Activated CD4-positive, CD25-positive, alpha-beta regulatory T cell treated with anti-CD3 and anti-CD28 coated beads, Interleukin-2, amount 50 U/mL, for 16 hours (primary cell): ENCODE measurements at regions not wholly inside any gene's neighbourhood (a gene's known extent, or its start where the extent isn't known, plus 50 kb on each side); places are given as distances from the start of the nearest gene placed in this dataset.

ENCODE experiments used
- DNase-seq: peaks from one replicate; pipeline ENCODE4 v3.0.0-alpha.2; 2020; ENCODE audit warnings: low read depth, low spot score

DNA sequence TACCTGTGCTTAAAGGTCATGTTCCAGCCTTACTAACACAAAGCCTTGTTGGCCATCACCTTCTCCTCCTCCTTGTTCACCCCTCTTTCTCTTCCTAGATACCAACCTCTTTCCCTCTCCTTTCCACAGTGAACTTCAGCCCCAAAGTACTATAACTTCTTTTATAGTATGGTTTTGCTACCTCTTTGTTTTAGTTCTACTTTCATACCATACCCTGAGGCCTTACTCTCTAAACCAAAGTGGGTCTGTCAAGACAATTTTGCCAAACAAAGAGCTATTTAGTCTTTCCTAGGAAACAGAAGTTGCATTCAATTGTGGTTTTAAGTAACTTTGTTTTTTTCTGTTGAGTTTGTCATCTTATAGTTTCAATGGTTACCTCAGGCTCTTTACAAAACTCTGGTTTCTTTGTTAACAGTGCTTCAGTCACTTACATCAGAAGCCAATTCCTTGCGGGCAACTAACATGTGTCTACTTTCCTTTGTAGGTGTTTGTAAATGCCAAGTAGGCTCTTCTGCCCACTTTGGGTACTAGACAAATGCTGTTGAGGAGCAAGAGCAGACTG lies 623.9 kb upstream of the PKN2 start:
- no peak for DNase-seq

DNA sequence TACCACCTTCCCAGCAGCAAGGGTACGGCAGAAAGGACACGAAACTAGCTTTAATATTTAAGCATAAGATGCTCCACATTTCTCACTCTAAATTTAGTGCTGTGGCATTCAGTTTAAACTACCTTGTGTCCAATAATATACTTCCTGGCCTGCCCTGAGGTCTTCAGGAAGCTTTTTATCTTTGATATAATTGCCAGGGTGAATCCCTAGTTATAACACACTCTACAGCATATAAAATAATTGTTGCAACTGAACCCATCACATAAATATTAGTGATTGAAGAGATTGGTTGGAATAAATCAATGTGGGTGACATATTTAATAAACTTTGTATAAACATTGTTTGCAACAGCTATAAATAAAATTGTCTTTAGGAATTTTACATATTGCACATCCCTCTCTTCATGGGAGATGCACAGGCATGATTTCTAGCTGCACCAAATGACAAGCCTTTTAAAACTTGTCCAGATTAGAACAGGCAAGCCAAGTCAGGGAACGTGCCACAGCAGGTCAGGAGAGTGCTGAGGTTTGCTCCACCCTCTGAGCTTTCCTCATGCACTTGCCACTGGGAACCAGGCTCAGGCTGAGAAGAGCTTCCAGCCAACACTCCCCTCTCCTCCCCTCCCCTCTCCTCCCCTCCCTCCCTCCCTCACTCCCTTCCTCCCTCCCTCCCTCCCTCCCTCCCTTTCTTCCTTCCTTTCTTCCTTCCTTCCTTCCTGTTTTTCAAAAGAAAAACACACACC lies 623.2 kb upstream of the PKN2 start:
- DNase-seq = no peak

DNA sequence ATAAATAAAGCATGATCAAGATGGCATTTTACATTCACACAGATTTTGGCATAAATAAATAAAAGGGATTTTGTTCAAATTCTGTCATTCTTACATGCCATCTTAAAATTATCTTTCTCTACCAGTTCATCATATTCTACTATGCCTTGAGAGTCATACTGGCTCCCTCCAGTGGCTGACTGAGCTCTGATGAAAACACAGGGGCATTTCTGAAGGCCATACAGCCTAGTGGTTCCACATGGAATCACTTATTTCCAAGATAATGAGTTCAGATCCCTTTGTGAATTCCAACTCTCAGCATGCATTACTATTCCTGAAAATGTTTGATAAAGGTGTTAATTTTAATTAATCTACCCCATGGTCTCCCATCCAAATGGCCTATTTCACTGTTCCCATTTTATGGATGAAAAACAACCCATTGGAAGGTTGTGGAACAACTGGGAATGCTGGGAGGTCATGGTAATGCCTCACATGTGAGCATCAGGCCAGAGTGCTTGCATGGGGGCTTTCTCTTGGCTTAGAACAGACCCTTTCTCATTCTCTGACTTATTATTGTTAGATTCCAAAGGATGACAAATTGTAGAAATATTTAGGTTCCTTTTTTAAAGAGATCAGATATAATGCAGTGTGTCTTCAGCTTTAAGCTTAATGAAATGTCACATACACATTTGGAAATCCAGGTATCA lies 622.4 kb upstream of the PKN2 start:
- DNase-seq = no peak

GRCh38 chr1:88062650-88063153 lies 621.4 kb upstream of the PKN2 start:
- no peak for DNase-seq

GRCh38 chr1:88063605-88064004 lies 620.5 kb upstream of the PKN2 start:
- no peak for DNase-seq

DNA sequence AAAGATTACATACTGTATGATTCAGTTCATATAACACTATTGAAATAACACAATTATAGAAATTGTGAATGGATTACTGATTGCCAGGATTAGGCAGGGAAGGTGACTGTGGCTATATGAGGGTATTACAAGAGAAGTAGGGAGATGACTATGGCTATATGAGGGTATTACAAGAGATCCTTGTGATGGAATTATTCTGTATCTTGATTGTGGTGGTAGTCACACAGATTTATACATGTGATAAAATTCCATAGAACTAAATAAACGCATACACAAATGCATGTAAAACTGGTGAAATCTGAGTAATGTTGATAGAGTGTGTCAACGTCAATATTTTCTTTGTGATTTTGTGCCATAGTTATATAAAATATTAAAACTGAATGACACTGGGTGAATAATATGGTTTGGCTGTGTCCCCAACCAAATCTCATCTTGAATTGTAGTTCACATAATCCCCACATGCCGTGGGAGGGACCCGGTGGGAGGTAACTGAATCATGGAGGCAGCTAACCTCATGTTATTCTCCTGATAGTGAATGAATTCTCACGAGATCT lies 615.6 kb upstream of the PKN2 start:
- no peak for DNase-seq

DNA sequence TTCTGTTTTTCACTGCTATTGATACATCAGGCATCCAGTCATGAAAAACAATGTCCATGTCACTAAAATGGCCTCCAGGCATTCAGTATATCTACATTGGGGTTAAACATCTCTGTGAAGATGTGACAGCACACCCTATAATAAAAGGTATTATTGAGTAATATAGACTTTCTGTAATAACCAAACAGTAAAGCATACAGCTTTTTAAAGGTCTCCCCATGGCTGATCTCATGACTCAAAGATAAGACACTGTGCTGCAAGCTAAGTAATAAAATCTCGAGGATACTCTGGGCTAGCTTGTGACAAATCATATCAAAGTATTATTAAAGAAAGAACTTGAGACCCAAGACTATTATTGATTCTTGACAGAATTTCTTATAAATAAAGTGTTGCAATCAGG lies 613.1 kb upstream of the PKN2 start:
- no peak for DNase-seq

GRCh38 chr1:88074661-88075060 lies 609.4 kb upstream of the PKN2 start:
- DNase-seq = no peak

DNA sequence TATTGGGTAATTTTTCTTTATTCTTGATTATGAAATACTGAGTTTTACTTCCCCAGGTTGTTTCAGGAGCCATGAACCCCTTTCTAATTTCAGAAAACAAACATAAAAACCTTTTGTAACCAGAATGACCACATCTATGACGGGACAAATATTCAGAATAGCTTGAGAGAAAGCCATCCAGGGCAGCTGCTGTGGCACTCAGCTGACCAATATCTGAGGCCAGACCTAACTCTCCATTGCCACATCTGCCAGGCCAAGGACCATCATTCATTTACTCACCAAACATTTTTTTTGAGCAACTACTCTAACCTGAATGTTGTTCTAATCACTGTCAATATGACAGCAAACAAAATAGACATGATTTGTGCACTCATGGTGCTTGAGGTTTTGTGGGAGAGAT lies 608.3 kb upstream of the PKN2 start:
- no peak for DNase-seq

GRCh38 chr1:88079036-88079435 lies 605.0 kb upstream of the PKN2 start:
- DNase-seq = no peak

DNA sequence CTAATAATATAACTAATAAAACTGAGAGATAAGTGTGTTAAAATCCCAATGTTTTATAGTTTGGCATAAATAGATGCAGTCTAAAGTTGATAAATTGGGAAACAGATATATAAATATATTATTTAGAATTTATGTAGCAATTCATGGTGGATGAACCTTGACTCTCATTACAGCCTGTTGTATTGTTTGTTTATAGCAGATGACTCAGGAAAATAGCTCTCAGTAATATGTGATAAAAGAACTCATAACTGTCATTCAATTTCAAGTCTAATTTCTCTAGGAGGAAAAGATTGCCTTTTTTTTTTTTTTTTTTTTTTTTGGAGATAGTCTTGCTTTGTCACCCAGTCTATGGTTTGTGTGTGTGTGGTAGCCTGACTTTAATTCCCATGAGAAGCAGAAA lies 603.2 kb upstream of the PKN2 start:
- no peak for DNase-seq

DNA sequence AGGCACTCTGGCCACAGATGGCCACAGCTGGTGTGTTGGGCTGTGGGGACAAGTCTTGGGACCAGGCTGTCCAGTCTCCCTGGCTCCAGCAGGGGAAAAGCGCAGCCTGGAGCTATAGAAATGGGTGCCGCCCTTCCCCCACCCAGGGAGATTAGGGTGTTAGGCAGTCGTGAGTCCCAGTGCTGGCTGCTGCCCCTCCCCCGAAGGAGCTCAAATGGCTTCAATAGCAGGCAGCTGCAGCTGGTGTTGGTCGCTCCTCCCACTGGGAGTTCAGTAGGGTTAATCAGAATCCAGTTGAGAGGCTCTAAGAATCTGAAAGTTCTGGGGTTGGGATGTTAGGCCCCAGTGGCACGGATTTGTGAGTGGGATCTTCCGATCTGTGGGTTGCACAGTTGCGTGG lies 595.6 kb upstream of the PKN2 start:
- no peak for DNase-seq

DNA sequence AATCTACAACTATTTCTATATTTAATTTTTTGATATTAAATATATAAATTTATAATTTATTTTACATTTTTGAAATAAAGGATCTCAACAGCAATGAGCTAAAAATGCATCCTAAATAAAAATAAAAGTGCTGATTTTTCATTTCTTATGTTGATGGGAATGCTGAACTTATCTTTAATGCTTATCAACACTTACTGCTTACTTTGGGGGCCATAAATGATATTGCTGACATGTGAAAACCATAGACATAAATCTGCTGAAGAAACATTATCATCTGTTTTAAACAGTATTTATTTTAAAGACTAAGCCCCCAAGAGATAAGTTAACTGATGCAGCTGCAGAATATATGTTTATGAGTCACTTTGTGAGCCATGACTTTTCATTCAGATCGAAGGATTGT lies 594.1 kb upstream of the PKN2 start:
- no peak for DNase-seq

- no peak for DNase-seq
Measured at GRCh38 chr1:88098881-88099280, 585.2 kb upstream of the PKN2 start.

DNA sequence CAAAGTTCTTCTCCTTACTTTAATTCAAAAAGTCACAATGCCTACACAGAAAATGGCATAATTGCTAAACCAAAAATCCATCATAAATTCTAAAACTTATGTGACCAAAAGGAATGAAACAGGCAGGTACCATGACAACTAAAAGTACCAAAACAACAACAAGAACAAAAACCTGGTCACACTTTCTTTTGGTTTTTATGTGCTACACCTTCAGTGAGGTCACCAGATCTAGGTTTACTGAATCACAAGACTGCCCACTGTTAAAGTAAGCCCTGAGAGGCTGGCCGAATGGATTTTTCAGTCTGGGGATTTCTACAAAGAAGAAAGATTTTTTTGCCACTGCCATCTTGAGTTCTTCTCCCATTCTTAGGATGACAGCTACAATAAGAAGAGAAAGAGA lies 583.0 kb upstream of the PKN2 start:
- DNase-seq = no peak

DNA sequence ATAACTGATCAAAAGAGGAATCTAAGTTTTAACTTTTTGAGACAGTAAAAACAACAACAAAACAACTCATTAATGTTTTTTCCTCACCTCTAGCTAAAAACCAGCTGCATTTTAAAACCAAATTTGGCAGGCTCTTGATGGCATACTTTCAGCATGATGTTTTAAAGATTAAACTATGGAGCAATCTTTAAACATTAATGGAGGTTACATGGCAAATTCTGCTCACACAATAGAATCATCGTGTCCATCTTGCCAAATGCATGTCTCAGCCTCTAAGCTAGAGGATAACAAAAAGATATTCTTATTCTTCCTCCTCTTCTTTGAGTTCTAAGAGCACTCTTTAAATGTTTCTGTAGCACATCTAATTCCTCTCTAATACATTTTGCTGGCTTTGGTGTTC lies 579.8 kb upstream of the PKN2 start:
- DNase-seq = no peak

GRCh38 chr1:88104886-88105285 lies 579.2 kb upstream of the PKN2 start:
- no peak for DNase-seq

GRCh38 chr1:88111816-88112215 lies 572.3 kb upstream of the PKN2 start:
- no peak for DNase-seq

GRCh38 chr1:88117597-88117996 lies 566.5 kb upstream of the PKN2 start:
- no peak for DNase-seq

DNA sequence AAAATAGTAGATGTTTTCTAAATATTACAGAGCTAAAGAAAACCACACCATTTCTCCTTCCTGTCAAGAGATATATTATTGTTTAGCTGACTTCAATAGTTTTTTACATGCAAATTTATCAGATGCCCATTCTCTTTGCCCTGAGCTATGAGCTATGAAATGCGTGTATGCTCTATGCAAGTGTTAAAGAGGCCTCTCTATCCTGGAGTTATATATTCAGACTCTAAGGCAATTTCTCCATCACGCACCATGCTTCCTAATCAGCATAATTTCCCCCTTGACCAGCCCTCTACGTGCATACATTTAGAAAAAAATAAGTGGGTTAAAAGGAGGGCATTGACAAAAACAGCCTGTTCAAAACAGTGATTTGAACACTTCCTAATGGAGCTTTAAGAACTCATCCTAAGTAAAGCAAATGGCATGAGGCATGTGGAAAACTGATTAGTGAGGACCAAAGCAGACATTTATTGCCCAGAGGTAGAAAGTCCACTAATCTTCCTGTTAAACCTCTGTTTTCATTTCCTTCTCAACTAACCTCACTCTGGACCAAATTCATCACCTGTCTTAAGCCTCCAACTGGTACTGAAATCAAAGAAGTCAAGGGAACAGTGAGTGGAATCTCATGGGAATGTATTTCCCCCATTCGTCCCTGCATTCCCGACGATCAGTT lies 565.8 kb upstream of the PKN2 start:
- DNase-seq = no peak

DNA sequence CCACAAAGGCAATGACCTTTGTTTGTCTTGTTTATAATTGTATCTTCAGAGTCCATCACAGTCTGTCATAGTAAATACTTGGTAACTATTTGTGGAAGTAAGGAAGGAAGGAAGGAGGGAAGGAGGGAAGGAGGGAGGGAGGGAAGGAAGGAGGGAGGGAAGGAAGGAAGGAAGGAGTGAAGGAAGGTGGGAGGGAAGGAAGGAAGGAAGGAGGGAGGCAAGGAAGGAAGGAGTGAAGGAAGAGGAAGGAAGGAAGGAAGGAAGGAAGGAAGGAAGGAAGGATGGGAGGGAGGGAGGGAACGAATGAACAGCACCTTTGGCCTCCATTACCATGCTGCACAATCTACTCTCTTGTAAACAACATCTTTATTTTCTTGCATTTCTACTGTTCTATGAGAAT lies 559.5 kb upstream of the PKN2 start:
- no peak for DNase-seq

GRCh38 chr1:88126467-88126866 lies 557.6 kb upstream of the PKN2 start:
- DNase-seq = no peak
